Esophagus squamous epithelium (tissue), 4 donors: ENCODE measurements at regions not wholly inside any gene's neighbourhood (a gene's known extent, or its start where the extent isn't known, plus 50 kb on each side); places are given as distances from the start of the nearest gene placed in this dataset.

ENCODE experiments used
- CTCF ChIP-seq, 6 experiments: fragments of 450-650 bp in 4 of 6; fragments of 200-600 bp in 2 of 6; sonication (generic) in 2 of 6; IDR thresholded peaks; one replicate each; pipeline ENCODE4 v1.5.1; 2016 to 2019; ENCODE audit warnings: antibody characterized with exemption in 6 of 6, mild to moderate bottlenecking in 4 of 6, moderate library complexity in 4 of 6
- POLR2A ChIP-seq, 4 donors: fragments of 450-650 bp; IDR thresholded peaks; one replicate each; pipeline ENCODE4 v1.6.1; 2017; ENCODE audit warnings: antibody characterized with exemption in 4 of 4, mild to moderate bottlenecking in 4 of 4, moderate library complexity in 3 of 4

GRCh38 chr5:88436290-88436689, 167.6 kb upstream of the TMEM161B start:
- TF ChIP-seq CTCF (IDR thresholded peaks at IDR 0.05), result no peak
- TF ChIP-seq POLR2A (IDR thresholded peaks at IDR 0.05), result no peak
